SK-N-MC (cell line): ENCODE measurements at regions not wholly inside any gene's neighbourhood (a gene's known extent, or its start where the extent isn't known, plus 50 kb on each side); places are given as distances from the start of the nearest gene placed in this dataset.

Experiments used
- EZH2 ChIP-seq: fragments of 200-600 bp; sonication (generic); IDR thresholded peaks from one replicate; pipeline ENCODE4 v1.6.1; 2017; ENCODE audit warnings: antibody characterized with exemption
- FOXP2 ChIP-seq: optimal IDR thresholded peaks from 2 replicates; pipeline ENCODE3; 2011; ENCODE audit warnings: mild to moderate bottlenecking, moderate library complexity; ENCODE audit not compliant: insufficient read depth; ENCODE audit errors: extremely low read length, control extremely low read depth
- POLR2AphosphoS5 ChIP-seq: IDR thresholded peaks from 2 replicates; pipeline ENCODE4 v1.6.1; 2012; ENCODE audit warnings: mild to moderate bottlenecking, low read depth, low read length, borderline replicate concordance

- no peak for TF ChIP-seq EZH2
- TF ChIP-seq POLR2AphosphoS5 = no peak
- no peak for TF ChIP-seq FOXP2
Measured at GRCh38 chr1:38371505-38371844, 324.9 kb upstream of the POU3F1 start.
